ENCODE measurements at regions not wholly inside any gene's neighbourhood (a gene's known extent, or its start where the extent isn't known, plus 50 kb on each side); places are given as distances from the start of the nearest gene placed in this dataset.

DNA sequence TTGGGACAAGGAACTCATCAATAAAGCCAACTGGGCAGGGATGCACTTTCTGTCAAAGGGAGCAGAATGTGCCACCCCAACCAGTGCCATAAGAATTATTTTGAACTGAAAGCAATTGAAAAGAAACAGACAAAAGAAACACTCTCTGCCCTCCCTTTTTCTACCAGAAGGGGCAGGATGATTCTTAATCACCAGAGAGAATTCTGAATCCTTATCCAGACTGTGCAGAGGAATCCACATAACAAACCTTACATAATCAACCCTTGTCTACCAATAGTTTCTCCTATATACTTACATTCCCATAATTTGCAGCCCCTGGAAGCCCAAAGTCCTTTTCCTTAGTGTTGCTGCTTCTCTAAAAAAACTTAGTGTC is 520.7 kb upstream of the NBEA start:
- Histone ChIP-seq H3K36me3 (no peaks in the 10 kb centered on the region), H3K27ac (no peak overlapping the region), H3K9me3 (no peaks in the 10 kb centered on the region), H3K4me3 (no peak overlapping the region), H3K27me3 (no peaks in the 10 kb centered on the region), H3K4me1 (no peaks in the 10 kb centered on the region)
- TF ChIP-seq POLR2A (IDR thresholded peaks at IDR 0.05) (no peak), POLR2AphosphoS5 (IDR thresholded peaks at IDR 0.05; ENCODE audit: insufficient read depth in 1 of 2, low read depth in 1 of 2) (no peak)
- TF ChIP-seq, protein P1, sequence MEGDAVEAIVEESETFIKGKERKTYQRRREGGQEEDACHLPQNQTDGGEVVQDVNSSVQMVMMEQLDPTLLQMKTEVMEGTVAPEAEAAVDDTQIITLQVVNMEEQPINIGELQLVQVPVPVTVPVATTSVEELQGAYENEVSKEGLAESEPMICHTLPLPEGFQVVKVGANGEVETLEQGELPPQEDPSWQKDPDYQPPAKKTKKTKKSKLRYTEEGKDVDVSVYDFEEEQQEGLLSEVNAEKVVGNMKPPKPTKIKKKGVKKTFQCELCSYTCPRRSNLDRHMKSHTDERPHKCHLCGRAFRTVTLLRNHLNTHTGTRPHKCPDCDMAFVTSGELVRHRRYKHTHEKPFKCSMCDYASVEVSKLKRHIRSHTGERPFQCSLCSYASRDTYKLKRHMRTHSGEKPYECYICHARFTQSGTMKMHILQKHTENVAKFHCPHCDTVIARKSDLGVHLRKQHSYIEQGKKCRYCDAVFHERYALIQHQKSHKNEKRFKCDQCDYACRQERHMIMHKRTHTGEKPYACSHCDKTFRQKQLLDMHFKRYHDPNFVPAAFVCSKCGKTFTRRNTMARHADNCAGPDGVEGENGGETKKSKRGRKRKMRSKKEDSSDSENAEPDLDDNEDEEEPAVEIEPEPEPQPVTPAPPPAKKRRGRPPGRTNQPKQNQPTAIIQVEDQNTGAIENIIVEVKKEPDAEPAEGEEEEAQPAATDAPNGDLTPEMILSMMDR (IDR thresholded peaks at IDR 0.05) = no peak
- intact Hi-C loops (cut with DNase I) = no loop called here
- DNase-seq (ENCODE audit: extremely low spot score in 2 of 2) = no peak

DNA sequence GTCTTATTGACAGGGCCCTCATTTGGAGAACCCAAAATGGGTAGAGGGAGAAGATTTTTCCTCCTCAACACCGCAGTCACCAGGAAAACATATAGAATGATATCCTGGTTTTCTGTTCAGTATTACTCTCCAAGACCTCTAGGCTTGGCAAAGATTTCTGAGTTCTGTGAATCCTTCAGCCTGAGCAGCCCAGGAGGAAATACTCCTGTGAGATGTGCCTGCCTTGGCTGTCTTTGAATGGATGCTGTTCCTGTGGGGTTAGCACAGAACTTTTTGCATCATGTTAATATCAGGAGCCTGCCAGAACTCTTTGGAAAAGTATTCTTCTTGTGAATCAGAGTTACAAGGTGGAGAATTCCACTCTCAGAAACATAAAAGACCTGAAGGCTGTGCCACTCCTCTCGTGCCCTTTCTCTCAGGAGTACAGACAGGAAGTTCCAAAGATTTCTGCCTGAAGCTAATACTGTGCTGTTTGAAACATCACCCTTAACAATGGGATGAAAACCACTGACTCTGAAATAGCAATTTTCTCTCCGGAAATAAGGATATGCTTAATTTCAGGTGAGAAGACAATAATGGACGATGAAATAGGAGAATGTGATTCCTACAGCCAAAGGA is 520.1 kb upstream of the NBEA start:
- Histone ChIP-seq H3K27me3 (no peaks in the 10 kb centered on the region), H3K4me1 (no peaks in the 10 kb centered on the region), H3K4me3 (no peak overlapping the region), H3K36me3 (no peaks in the 10 kb centered on the region), H3K27ac (no peak overlapping the region), H3K9me3 (no peaks in the 10 kb centered on the region)
- DNase-seq (ENCODE audit: extremely low spot score in 2 of 2) = no peak
- no peak for TF ChIP-seq POLR2A (IDR thresholded peaks at IDR 0.05)
- TF ChIP-seq, protein P1 (IDR thresholded peaks at IDR 0.05) = no peak
- TF ChIP-seq POLR2AphosphoS5 (IDR thresholded peaks at IDR 0.05; ENCODE audit: insufficient read depth in 1 of 2, low read depth in 1 of 2) = no peak
- intact Hi-C loops (cut with DNase I) = no loop called here

DNA sequence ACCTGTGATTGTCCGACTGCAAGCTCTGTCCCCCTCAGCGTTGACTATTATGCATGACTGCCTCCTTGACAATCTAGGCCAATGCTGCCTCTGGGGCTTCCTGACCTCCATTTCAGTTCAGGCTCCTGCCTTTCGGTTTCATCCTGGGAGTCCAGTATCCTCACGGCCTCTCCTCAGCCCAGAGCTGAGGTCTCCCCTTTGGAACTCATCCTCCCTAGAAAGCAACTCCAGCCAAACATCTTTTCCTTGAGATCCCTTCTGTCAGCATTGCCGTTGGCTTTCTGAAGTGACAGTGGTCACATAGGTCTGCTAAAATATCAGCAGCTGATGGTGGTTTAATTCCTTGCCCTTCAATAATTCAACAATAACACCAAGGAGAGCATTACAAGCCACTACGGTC is 519.1 kb upstream of the NBEA start:
- intact Hi-C loops (cut with DNase I) = no loop called here
- no peaks in the 10 kb centered on the region for H3K9me3 ChIP-seq
- TF ChIP-seq POLR2AphosphoS5 (IDR thresholded peaks at IDR 0.05; ENCODE audit: insufficient read depth in 1 of 2, low read depth in 1 of 2) (no peak), POLR2A (IDR thresholded peaks at IDR 0.05) (no peak)
- TF ChIP-seq, protein P1 (IDR thresholded peaks at IDR 0.05) = no peak
- no peaks in the 10 kb centered on the region for H3K4me1 ChIP-seq
- no peak overlapping the region for H3K4me3 ChIP-seq
- H3K27ac ChIP-seq = no peak overlapping the region
- no peak for DNase-seq (ENCODE audit: extremely low spot score in 2 of 2)
- H3K27me3 ChIP-seq = no peaks in the 10 kb centered on the region
- H3K36me3 ChIP-seq = no peaks in the 10 kb centered on the region

DNA sequence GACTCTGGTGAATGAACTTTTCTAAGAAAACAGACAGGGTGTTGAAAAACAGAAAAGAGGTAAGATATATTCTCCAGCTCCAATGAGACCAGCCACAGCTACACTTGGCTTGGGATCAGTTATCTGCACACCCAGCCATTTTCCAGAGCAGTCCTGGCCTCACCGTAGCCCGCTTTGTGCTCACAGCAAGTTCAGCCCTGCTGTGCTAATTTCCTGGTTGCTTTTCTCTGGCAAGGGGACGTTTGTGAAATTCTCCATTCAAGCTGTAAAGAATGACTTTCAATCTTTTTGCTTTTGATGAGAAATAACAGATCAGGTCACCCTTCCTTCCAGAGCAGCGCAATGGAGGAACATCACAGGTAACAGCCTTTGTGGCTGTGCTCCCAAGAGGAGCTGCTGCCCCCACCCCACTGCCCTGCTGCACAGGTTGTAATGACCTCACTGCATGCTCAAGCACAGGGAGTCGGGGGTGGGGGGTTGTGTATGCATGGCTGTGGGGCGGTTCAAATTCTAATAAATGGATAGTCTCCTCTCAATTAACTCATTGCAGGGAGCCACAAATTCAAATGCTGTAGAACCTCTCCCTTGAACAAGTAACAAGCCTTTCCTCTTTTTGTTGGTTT is 516.6 kb upstream of the NBEA start:
- DNase-seq (ENCODE audit: extremely low spot score in 2 of 2) = no peak
- Histone ChIP-seq H3K4me1 (no peaks in the 10 kb centered on the region), H3K27ac (no peak overlapping the region), H3K36me3 (no peaks in the 10 kb centered on the region), H3K9me3 (no peaks in the 10 kb centered on the region), H3K4me3 (no peak overlapping the region), H3K27me3 (no peaks in the 10 kb centered on the region)
- intact Hi-C loops (cut with DNase I) = no loop called here
- TF ChIP-seq, protein P1 (IDR thresholded peaks at IDR 0.05) = no peak
- TF ChIP-seq POLR2A (IDR thresholded peaks at IDR 0.05) (no peak), POLR2AphosphoS5 (IDR thresholded peaks at IDR 0.05; ENCODE audit: insufficient read depth in 1 of 2, low read depth in 1 of 2) (no peak)

DNA sequence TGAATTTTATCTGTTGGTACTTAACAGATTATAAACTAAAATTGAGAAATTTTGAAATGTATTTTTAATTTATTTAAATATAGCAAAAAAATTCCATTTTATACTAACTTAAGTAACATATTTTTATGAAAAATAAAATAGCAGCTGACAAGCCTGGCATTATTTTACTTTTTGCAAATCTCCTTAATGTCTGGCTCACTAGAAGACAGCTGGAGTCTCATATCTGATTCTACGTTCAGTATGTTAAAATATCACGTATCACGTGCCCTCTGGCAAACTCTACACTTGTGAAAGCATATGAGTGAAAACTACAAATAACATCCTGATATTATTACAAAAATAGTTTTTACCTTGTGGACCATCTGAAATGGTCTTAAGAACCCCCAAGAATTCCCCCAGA is 513.2 kb upstream of the NBEA start:
- Histone ChIP-seq H3K36me3 (no peaks in the 10 kb centered on the region), H3K9me3 (no peaks in the 10 kb centered on the region), H3K27ac (no peak overlapping the region), H3K4me3 (no peak overlapping the region), H3K4me1 (no peaks in the 10 kb centered on the region), H3K27me3 (no peaks in the 10 kb centered on the region)
- TF ChIP-seq POLR2A (IDR thresholded peaks at IDR 0.05) (no peak), POLR2AphosphoS5 (IDR thresholded peaks at IDR 0.05; ENCODE audit: insufficient read depth in 1 of 2, low read depth in 1 of 2) (no peak)
- intact Hi-C loops (cut with DNase I) = no loop called here
- DNase-seq (ENCODE audit: extremely low spot score in 2 of 2) = no peak

Data from vagina (tissue), 2 donors.